CD4-positive, alpha-beta T cell treated with Interleukin-12 subunit alpha and Interleukin-12 subunit beta, for 1 hour (primary cell): ENCODE measurements at regions not wholly inside any gene's neighbourhood (a gene's known extent, or its start where the extent isn't known, plus 50 kb on each side); places are given as distances from the start of the nearest gene placed in this dataset.
"Not testable (repeated sequence)": the region's sequence is repeated elsewhere in the genome, so short reads cannot be mapped to it uniquely, and the experiment has no call there.

Experiments
- DNase-seq: peaks from one replicate; pipeline ENCODE4 v3.0.0-alpha.2; 2020

- DNase-seq = no peak
Measured at GRCh38 chr11:38123673-38124072, 1525.6 kb upstream of the RAG2 start.

- DNase-seq = not testable (repeated sequence)
Measured at GRCh38 chr11:38116616-38117015, 1518.6 kb upstream of the RAG2 start.

- not testable (repeated sequence) for DNase-seq
Measured at GRCh38 chr11:38115381-38115780, 1517.3 kb upstream of the RAG2 start.

GRCh38 chr11:38100836-38101462, 1502.9 kb upstream of the RAG2 start:
- no peak for DNase-seq

- DNase-seq = no peak
Measured at GRCh38 chr11:38095268-38095667, 1497.2 kb upstream of the RAG2 start.

- no peak for DNase-seq
Measured at GRCh38 chr11:38089726-38090125, 1491.7 kb upstream of the RAG2 start.

GRCh38 chr11:38060920-38061319, 1462.9 kb upstream of the RAG2 start:
- no peak for DNase-seq

- no peak for DNase-seq
Measured at GRCh38 chr11:38060136-38060535, 1462.1 kb upstream of the RAG2 start.

GRCh38 chr11:38046571-38047135, 1448.6 kb upstream of the RAG2 start:
- DNase-seq = no peak

GRCh38 chr11:38043060-38043459, 1445.0 kb upstream of the RAG2 start:
- no peak for DNase-seq

GRCh38 chr11:38038777-38039176, 1440.7 kb upstream of the RAG2 start:
- DNase-seq = no peak

GRCh38 chr11:38019072-38019775, 1421.2 kb upstream of the RAG2 start:
- DNase-seq = no peak

- no peak for DNase-seq
Measured at GRCh38 chr11:38014405-38014804, 1416.4 kb upstream of the RAG2 start.

GRCh38 chr11:38013157-38013556, 1415.1 kb upstream of the RAG2 start:
- DNase-seq = no peak

- no peak for DNase-seq
Measured at GRCh38 chr11:38011496-38011895, 1413.5 kb upstream of the RAG2 start.

GRCh38 chr11:38009932-38010331, 1411.9 kb upstream of the RAG2 start:
- DNase-seq = no peak

- DNase-seq = no peak
Measured at GRCh38 chr11:38006466-38006865, 1408.4 kb upstream of the RAG2 start.

- no peak for DNase-seq
Measured at GRCh38 chr11:38005597-38005996, 1407.6 kb upstream of the RAG2 start.

GRCh38 chr11:37999171-37999570, 1401.1 kb upstream of the RAG2 start:
- no peak for DNase-seq

- DNase-seq = no peak
Measured at GRCh38 chr11:37995886-37996285, 1397.8 kb upstream of the RAG2 start.

GRCh38 chr11:37988031-37988430, 1390.0 kb upstream of the RAG2 start:
- DNase-seq = no peak

- DNase-seq = no peak
Measured at GRCh38 chr11:37984991-37985390, 1387.0 kb upstream of the RAG2 start.

GRCh38 chr11:37978647-37979046, 1380.6 kb upstream of the RAG2 start:
- DNase-seq = no peak

GRCh38 chr11:37973941-37974340, 1375.9 kb upstream of the RAG2 start:
- DNase-seq = no peak

- DNase-seq = no peak
Measured at GRCh38 chr11:37972691-37973090, 1374.7 kb upstream of the RAG2 start.
